CD4-positive, CD25-positive, alpha-beta regulatory T cell (primary cell): ENCODE measurements at regions not wholly inside any gene's neighbourhood (a gene's known extent, or its start where the extent isn't known, plus 50 kb on each side); places are given as distances from the start of the nearest gene placed in this dataset.
A peak's percentile ranks its signal among the peaks of the same experiment; 100 is the strongest.

Experiments used
- ATAC-seq, 2 donors: fragments of 150-1000 bp; cut with Tn5 transposase; one replicate each; pipeline ENCODE4 v1.10.0; 2021; ENCODE audit warnings: low read depth in 2 of 2, moderate number of reproducible peaks in 2 of 2, moderate library complexity in 1 of 2
- DNase-seq, 3 donors: peaks; one replicate each; pipeline versions ENCODE4 v3.0.0 to v3.0.0-alpha.2; 2012 to 2022; ENCODE audit warnings: mixed read lengths in 1 of 3
- H3K27ac ChIP-seq: one replicate; pipeline ENCODE4 v1.7.0; 2013; ENCODE audit warnings: mild to moderate bottlenecking, low read length; ENCODE audit not compliant: insufficient read depth, poor library complexity, severe bottlenecking
- H3K27me3 ChIP-seq: one replicate; pipeline ENCODE4 v1.7.0; 2013; ENCODE audit warnings: low read length; ENCODE audit not compliant: control insufficient read depth, insufficient read depth
- H3K36me3 ChIP-seq: one replicate; pipeline ENCODE4 v1.7.0; 2013; ENCODE audit warnings: mild to moderate bottlenecking, low read length, moderate library complexity; ENCODE audit not compliant: control insufficient read depth, insufficient read depth
- H3K4me1 ChIP-seq: 2 replicates; pipeline ENCODE4 v1.7.0; 2013; ENCODE audit warnings: mild to moderate bottlenecking, low read length; ENCODE audit not compliant: insufficient read depth, control insufficient read depth, poor library complexity, severe bottlenecking
- H3K4me3 ChIP-seq: one replicate; pipeline ENCODE4 v1.7.0; 2013; ENCODE audit warnings: low read depth, mild to moderate bottlenecking, low read length, moderate library complexity
- H3K9me3 ChIP-seq, 2 experiments: 1 replicate in 1 of 2; 2 replicates in 1 of 2; pipeline ENCODE4 v1.7.0; 2013; ENCODE audit warnings: low read length in 2 of 2, mild to moderate bottlenecking in 1 of 2, moderate library complexity in 1 of 2; ENCODE audit not compliant: control insufficient read depth in 2 of 2
- H3K27ac Mint-ChIP-seq, 3 donors: one replicate each; pipeline ENCODE4 v1.8.0; 2020 to 2022; ENCODE audit warnings: mild to moderate bottlenecking in 3 of 3, mixed read lengths in 3 of 3, moderate library complexity in 2 of 3
- H3K27me3 Mint-ChIP-seq: one replicate; pipeline ENCODE4 v1.8.0; 2022; ENCODE audit warnings: mild to moderate bottlenecking, mixed read lengths
- H3K36me3 Mint-ChIP-seq: one replicate; pipeline ENCODE4 v1.8.0; 2020; ENCODE audit warnings: mixed read lengths
- H3K4me1 Mint-ChIP-seq, 4 donors: one replicate each; pipeline ENCODE4 v1.8.0; 2020 to 2022; ENCODE audit warnings: mixed read lengths in 4 of 4, mild to moderate bottlenecking in 1 of 4
- H3K4me3 Mint-ChIP-seq, 4 donors: one replicate each; pipeline ENCODE4 v1.8.0; 2020 to 2022; ENCODE audit warnings: mild to moderate bottlenecking in 4 of 4, mixed read lengths in 4 of 4, moderate library complexity in 3 of 4
- H3K9me3 Mint-ChIP-seq, 7 donors: one replicate each; pipeline ENCODE4 v1.8.0; 2020 to 2022; ENCODE audit warnings: mixed read lengths in 7 of 7, mild to moderate bottlenecking in 3 of 7, moderate library complexity in 2 of 7

DNA sequence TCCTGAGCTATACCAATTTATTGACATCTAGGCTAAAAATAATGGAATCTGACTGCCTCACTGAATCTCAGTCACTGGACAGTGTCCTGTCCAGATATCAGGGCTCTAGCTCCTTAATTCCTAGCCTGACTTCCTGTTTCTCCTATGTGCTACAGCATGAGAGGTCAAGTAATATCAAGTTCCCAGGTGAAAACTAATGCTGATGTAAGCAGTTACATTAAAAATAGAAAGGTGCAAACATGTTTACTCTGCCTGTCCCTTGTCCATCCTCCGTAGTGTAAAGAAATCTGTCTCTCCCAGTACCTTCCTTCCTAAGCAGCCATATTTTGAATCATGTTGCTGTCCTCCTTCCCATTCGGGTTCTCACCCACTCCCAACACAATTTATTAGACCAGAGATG lies 145.9 kb upstream of the GHR start:
- Mint-ChIP-seq H3K27ac (no peak overlapping the region), H3K9me3 (no peaks in the 10 kb centered on the region), H3K4me1 (no peaks in the 10 kb centered on the region), H3K4me3 (no peak overlapping the region), H3K27me3 (no peaks in the 10 kb centered on the region), H3K36me3 (no peaks in the 10 kb centered on the region)
- Histone ChIP-seq H3K27ac (no peak overlapping the region), H3K4me3 (no peak overlapping the region), H3K9me3 (no peaks in the 10 kb centered on the region), H3K36me3 (no peaks in the 10 kb centered on the region), H3K27me3 (no peaks in the 10 kb centered on the region), H3K4me1 (no peaks in the 10 kb centered on the region)
- no peak for ATAC-seq
- no peak for DNase-seq

DNA sequence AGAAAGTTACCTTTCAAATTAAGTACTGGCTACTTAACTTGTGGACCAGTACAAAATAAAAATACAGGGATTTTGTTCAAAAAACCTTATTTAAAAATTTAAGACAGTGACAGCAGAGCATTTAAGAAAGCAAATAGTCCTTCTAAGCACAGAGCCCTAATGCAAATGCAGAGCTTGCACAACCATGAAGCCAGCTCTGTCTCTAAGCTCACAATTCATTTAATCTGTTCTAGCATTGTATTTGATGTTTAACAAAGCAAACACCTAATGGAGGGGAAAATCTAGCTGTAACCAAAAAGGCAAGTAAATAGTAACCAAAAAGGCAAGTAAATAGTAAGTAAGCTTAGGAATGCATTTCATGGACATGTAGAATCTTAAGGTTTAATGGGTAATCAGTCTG lies 138.7 kb upstream of the GHR start:
- Histone ChIP-seq H3K4me1 (no peaks in the 10 kb centered on the region), H3K27me3 (no peaks in the 10 kb centered on the region), H3K36me3 (no peaks in the 10 kb centered on the region), H3K4me3 (no peak overlapping the region), H3K9me3 (no peaks in the 10 kb centered on the region), H3K27ac (no peak overlapping the region)
- ATAC-seq, result no peak
- H3K27ac Mint-ChIP-seq, result peak overlapping the region in 1 of 3 donors; percentile 23
- no peaks in the 10 kb centered on the region for H3K36me3 Mint-ChIP-seq
- H3K27me3 Mint-ChIP-seq, result no peaks in the 10 kb centered on the region
- no peak for DNase-seq
- H3K4me3 Mint-ChIP-seq, result no peak overlapping the region
- H3K9me3 Mint-ChIP-seq, result no peaks in the 10 kb centered on the region
- H3K4me1 Mint-ChIP-seq, result no peaks in the 10 kb centered on the region

DNA sequence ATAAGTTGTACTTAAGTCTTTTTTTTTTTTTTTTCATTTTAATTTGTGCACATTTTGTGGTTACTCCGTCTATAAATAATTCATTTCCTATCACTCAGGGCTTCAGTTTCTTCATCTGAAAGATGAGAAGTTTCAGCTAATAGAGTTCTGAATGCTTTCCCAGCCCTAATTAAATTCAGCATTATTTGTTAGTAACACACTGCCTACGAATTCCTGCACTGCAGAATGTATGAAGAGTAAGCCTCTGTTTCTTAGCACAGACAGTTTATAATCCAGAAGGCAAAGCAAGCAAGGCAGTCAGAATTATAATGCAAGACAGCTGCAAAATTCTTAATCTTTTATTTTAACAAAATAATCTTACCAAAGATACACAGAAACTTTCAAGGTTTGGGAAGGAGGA lies 138.0 kb upstream of the GHR start:
- ATAC-seq, result no peak

DNA sequence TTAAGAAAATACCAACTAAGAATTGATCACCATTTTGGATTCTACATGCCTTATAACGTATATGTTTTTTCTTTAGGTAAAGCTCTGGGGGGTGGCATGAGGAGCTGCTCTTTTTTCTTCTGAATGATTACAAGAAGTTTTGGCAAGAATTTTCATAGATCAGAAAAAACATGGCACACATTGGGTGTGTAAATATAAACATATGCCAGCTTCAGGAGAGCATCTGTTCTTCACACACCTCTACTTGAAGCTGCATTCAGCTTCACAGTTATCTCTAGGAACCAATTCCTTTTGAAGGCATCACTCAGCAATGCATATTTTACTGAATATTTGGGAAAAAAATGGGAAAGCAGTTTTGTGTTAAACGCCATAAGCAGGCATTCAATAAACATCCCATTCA lies 122.7 kb upstream of the GHR start:
- H3K36me3 Mint-ChIP-seq, result no peaks in the 10 kb centered on the region
- no peaks in the 10 kb centered on the region for H3K4me1 Mint-ChIP-seq
- no peak overlapping the region for H3K27ac Mint-ChIP-seq
- H3K27me3 Mint-ChIP-seq, result no peaks in the 10 kb centered on the region
- no peak overlapping the region for H3K4me3 ChIP-seq
- H3K4me3 Mint-ChIP-seq, result no peak overlapping the region
- DNase-seq, result no peak
- no peaks in the 10 kb centered on the region for H3K36me3 ChIP-seq
- no peaks in the 10 kb centered on the region for H3K27me3 ChIP-seq
- peaks cover 0 to 14% (median 2%) of the 10 kb centered on the region in 7 donors for H3K9me3 Mint-ChIP-seq
- H3K9me3 ChIP-seq, result no peaks in the 10 kb centered on the region
- ATAC-seq, result no peak
- no peak overlapping the region for H3K27ac ChIP-seq
- H3K4me1 ChIP-seq, result no peaks in the 10 kb centered on the region

More for the DNA sequence above, 138.0 kb upstream of the GHR start:
- H3K4me1 ChIP-seq, result no peaks in the 10 kb centered on the region
- no peaks in the 10 kb centered on the region for H3K9me3 ChIP-seq
- H3K36me3 ChIP-seq, result no peaks in the 10 kb centered on the region
- H3K4me3 ChIP-seq, result no peak overlapping the region
- Mint-ChIP-seq H3K27me3 (no peaks in the 10 kb centered on the region), H3K36me3 (no peaks in the 10 kb centered on the region), H3K9me3 (no peaks in the 10 kb centered on the region), H3K4me3 (no peak overlapping the region), H3K27ac (no peak overlapping the region), H3K4me1 (no peaks in the 10 kb centered on the region)
- H3K27ac ChIP-seq, result no peak overlapping the region
- DNase-seq, result no peak
- no peaks in the 10 kb centered on the region for H3K27me3 ChIP-seq

DNA sequence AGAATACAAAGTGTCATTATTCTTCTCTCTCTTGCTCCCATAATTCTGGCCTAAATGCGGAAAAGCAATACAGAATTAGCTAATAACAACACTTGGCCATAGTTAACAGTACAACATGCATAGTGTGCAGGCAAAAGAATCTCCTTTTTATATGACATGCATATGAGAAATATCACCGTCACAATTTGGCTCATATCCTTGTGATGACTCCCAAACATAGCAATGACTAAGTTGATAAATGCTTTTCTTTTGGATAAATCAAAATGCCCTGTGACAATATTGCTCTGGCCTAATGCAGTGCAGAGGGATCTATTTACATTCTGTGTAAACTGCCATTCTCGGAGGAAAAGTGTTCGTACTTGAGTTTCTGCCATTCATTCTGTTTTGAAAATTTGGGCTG lies 121.9 kb upstream of the GHR start:
- no peak overlapping the region for H3K27ac Mint-ChIP-seq
- ATAC-seq (no peak), DNase-seq (no peak)
- no peaks in the 10 kb centered on the region for H3K36me3 ChIP-seq
- H3K9me3 ChIP-seq, result no peaks in the 10 kb centered on the region
- H3K4me1 Mint-ChIP-seq, result no peaks in the 10 kb centered on the region
- no peaks in the 10 kb centered on the region for H3K36me3 Mint-ChIP-seq
- no peaks in the 10 kb centered on the region for H3K27me3 ChIP-seq
- H3K9me3 Mint-ChIP-seq, result peaks cover 0 to 11% (median 2%) of the 10 kb centered on the region in 7 donors
- H3K27me3 Mint-ChIP-seq, result no peaks in the 10 kb centered on the region
- H3K4me1 ChIP-seq, result no peaks in the 10 kb centered on the region
- H3K4me3 Mint-ChIP-seq, result no peak overlapping the region
- H3K27ac ChIP-seq, result no peak overlapping the region
- no peak overlapping the region for H3K4me3 ChIP-seq

DNA sequence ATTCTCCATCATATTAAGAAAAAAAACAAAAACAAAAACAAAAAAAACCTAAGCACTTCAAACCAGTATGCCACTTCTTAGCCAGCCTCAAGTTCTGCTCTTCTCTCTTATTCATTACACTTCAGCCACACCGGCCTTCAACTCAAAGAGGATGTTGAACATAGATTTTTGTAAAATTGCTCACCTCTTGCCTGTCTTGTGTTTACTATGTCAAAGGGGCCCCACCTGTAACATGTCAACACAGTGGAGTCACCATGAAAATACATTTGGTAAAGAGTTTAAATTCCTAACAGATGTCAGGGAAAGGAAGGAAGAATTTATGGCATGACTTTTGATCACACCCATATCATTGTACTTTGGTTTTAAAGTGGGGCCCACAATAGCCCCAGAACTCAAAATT lies 121.1 kb upstream of the GHR start:
- H3K36me3 Mint-ChIP-seq, result no peaks in the 10 kb centered on the region
- no peaks in the 10 kb centered on the region for H3K27me3 ChIP-seq
- H3K9me3 Mint-ChIP-seq, result peaks cover 0 to 4% (median 2%) of the 10 kb centered on the region in 7 donors
- H3K27ac ChIP-seq, result no peak overlapping the region
- ATAC-seq (no peak), DNase-seq (no peak)
- H3K9me3 ChIP-seq, result no peaks in the 10 kb centered on the region
- no peak overlapping the region for H3K4me3 ChIP-seq
- no peak overlapping the region for H3K4me3 Mint-ChIP-seq
- H3K27ac Mint-ChIP-seq, result peak overlapping the region in 1 of 3 donors; percentile 7
- H3K4me1 ChIP-seq, result no peaks in the 10 kb centered on the region
- no peaks in the 10 kb centered on the region for H3K4me1 Mint-ChIP-seq
- no peaks in the 10 kb centered on the region for H3K27me3 Mint-ChIP-seq
- H3K36me3 ChIP-seq, result no peaks in the 10 kb centered on the region

DNA sequence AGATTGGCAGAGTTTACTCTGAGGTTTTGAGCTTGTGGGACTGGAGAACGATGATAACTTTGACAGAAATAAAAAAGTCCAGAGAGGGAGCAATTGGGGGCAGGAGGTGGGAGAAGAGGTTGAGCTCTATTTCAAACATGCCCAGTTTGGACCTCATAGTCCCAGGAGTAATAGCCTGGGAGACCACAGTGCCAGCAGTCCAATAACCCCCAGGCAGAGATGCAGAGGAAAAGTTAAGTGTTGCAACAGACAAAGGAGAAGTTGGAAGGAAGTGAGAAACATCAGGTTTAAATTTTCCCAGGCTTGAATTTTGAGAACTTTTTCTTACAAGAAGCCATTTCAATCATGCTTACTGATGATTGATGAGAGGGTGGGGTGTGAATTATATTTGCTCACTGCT lies 117.0 kb upstream of the GHR start:
- Mint-ChIP-seq H3K9me3 (peaks cover 0 to 3% (median 0%) of the 10 kb centered on the region in 7 donors), H3K4me3 (no peak overlapping the region), H3K36me3 (no peaks in the 10 kb centered on the region), H3K27me3 (no peaks in the 10 kb centered on the region), H3K27ac (no peak overlapping the region), H3K4me1 (no peaks in the 10 kb centered on the region)
- ATAC-seq, result no peak
- Histone ChIP-seq H3K4me1 (no peaks in the 10 kb centered on the region), H3K36me3 (no peaks in the 10 kb centered on the region), H3K27ac (no peak overlapping the region), H3K9me3 (no peaks in the 10 kb centered on the region), H3K4me3 (no peak overlapping the region), H3K27me3 (no peaks in the 10 kb centered on the region)
- DNase-seq, result no peak

DNA sequence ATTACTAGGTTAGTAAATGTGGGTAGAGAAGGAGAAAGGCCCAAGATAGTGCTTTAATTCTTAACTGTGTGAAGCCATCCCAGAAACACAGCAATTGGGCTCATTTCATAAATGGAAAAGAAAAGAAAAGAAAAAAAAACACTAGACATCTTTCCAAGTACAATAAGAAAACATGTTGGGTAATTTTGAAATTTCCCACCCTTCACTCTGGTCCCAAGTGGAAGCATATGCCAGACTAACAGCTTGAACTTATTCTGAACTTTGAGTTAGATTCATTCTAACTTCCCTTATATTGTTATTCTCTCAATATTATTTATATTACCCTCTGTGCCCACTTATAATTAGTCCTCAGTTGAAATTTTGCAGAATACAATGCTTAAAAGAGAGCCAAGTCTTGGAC lies 113.4 kb upstream of the GHR start:
- no peaks in the 10 kb centered on the region for H3K36me3 Mint-ChIP-seq
- no peak overlapping the region for H3K4me3 ChIP-seq

More for the DNA sequence above, 113.4 kb upstream of the GHR start:
- H3K9me3 ChIP-seq, result no peaks in the 10 kb centered on the region
- Mint-ChIP-seq H3K4me1 (no peaks in the 10 kb centered on the region), H3K27me3 (no peaks in the 10 kb centered on the region), H3K9me3 (peaks cover 0 to 3% (median 0%) of the 10 kb centered on the region in 7 donors), H3K27ac (no peak overlapping the region), H3K4me3 (no peak overlapping the region)
- no peaks in the 10 kb centered on the region for H3K4me1 ChIP-seq
- no peak for DNase-seq
- no peak overlapping the region for H3K27ac ChIP-seq
- ATAC-seq, result no peak
- no peaks in the 10 kb centered on the region for H3K27me3 ChIP-seq
- H3K36me3 ChIP-seq, result no peaks in the 10 kb centered on the region
